ENCODE measurements at regions not wholly inside any gene's neighbourhood (a gene's known extent, or its start where the extent isn't known, plus 50 kb on each side); places are given as distances from the start of the nearest gene placed in this dataset.

DNA sequence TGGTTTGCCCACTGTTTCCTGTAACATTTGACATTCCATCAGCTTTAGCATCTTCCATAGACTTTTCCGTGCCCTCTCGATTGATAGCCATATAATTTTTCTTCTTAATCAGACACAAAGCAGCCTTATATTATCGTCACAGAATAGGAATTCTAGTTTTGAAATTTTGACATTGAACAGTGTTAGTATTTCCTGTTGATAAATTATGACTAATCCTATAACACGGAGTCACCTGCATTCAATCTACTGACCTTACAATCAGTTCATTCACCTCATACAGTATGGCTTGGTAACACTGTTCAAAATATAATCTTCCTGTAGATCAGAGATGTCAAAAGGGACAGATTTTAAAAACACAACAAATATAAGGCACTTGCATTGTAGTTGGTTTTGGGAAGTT lies 423.7 kb downstream of the C3orf38 start:
- DNase-seq (ENCODE audit: low spot score), result no peak

DNA sequence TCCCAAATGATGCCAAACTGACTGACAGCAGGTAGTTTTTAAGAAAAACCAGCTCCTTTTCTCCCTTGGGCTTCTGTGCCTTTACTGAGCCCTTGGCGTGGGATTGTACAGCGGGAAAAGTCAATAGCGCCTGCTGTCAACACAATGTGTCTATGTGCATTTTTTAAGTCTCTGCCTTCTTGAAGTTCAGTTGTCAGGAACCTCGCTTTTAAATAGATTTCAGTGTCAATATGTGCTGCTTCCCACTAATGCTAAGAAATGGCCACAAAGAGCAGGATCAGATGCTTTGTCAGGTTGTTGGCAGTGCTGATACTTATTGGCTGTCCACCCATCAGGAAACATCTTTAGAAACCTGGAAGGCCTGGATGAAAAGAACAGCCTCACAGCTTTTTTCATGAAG lies 424.4 kb downstream of the C3orf38 start:
- no peak for DNase-seq (ENCODE audit: low spot score)

DNA sequence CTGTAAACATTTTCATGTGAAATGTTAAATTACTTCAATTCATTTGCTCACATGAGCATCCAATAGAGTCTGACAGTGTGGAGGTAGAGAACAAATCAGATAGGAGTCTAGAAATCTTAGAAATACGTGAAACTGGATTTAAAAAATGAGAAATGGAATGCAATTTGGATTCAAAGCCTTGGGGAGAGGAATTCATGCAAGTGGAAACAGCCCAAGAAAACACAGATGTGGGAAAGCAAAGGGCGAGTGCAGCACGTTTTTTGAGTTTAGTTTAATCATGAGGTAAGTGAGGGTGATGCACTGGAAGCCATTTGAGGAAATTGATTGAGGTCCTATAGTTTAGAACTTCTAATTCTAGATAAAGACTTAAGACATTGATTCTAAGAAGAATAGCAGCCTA lies 434.7 kb downstream of the C3orf38 start:
- no peak for DNase-seq (ENCODE audit: low spot score)

DNA sequence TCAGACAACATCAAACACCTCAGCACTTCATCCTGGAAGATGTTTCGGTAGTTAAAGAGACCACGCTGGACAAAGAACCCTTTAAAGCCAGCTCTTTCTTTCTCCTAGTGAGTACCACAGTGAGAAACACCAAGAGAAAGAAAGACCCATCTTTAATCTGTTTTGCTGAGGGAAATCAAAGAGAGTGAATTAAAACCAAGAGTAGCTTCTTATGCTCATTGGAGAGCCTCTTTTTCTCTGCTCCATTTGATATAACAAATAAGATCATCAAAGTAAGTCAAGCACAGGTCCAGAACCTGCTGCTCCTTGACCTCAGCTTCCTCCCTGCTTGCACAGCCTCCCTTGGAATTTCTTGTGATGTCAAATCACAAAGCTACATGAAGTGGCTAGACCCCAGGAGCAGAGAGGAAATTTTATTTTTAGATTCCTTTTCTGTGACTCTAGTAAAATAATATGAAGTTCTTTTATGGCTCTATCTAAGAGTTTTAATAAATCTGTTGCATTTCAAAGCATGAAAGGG lies 436.4 kb downstream of the C3orf38 start:
- DNase-seq (ENCODE audit: low spot score), result no peak

DNA sequence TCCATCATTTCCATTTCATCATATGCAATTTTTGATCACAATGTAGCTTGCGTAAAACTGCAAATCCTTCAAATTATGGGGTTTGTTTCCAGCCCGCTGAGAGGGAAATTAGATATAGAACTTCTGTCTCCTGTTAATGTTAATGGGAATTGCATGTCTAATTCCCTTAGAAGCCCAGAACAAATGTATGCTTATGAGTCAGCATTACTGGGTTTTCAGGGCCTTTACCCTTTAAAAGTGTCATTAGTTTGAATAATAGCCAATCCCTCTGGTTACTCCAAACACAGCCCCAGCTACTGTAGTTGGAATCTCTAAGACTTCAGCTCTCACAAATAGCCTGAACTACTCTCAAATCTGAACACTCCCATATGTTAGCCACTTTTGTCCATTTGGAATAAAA lies 439.4 kb downstream of the C3orf38 start:
- DNase-seq (ENCODE audit: low spot score), result no peak

DNA sequence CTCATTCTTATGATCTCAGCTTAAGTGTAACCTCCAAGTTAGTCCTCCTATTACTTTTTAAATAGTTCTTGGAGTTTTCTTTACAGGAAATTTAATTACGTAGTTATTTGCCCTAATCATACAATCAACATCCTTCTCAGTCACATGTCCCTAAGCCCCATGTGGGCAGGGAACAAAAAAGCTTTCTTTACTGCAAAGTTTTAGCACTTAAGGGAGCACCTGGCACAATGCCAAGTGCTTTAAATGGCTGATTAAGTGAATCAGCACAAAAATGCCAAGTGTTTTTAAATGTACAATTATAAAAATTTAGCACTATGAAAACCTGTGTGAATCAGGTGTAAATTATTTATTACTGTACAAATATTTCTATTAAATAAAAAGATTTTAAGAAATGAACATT lies 445.3 kb downstream of the C3orf38 start:
- no peak for DNase-seq (ENCODE audit: low spot score)

DNA sequence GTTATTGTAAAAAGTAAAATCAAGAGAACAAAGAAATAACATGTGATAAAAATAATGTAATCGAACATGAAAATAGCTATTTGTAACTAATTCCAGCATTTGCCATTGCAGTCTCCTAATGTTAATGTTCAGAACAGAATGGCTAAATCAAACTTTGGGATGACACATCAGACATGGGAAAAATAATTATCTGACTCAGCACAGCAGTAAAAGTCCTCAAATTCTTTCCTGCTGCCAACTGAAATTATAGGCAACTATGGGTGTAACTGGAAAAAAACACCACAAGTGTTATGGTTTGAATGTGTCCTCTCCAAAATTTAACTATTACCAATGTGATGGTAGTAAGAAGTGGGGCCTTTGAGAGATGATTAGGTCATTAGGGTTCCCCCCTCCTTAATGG lies 446.7 kb downstream of the C3orf38 start:
- no peak for DNase-seq (ENCODE audit: low spot score)

DNA sequence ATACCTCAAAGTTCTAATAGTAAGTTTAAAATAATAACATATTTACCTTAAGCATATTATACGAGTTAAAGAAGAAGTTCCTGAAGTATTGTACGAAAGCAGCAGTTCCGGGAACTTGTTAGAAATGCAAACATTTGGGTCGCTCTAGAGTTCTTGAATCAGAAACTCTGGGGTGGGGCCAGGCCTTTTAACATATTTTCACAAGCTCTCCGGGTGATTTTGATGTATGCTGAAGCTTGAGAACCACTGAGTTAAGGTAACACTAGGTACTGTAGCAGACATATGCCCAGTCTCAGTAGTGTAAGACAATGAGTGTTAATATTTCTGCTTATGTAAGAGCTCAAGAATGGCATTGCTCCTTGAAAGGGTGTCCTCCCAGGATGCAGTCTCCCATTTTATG lies 461.1 kb downstream of the C3orf38 start:
- no peak for DNase-seq (ENCODE audit: low spot score)

DNA sequence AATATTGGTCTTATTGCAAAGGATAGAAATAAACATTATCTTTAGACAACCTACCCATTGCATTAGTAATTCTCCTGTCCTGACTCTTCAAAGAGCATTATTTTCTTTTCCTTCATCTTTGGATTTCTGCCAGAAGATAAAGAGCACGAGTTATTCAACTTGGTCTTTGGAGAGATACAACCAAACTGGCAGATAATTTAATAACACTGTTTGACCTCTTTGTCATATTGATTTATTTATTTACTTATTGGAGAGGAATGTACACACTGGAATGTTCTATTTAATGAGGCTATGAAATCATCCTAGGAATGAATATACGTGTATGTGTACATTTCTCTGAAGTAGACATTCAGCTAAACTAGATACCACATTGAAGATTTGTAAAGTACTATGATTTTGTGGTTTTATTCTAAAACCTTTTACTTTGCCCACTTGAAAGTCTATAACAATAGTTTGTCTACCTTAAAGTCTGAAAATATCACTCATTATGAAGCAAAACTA lies 462.1 kb downstream of the C3orf38 start:
- DNase-seq (ENCODE audit: low spot score), result no peak

DNA sequence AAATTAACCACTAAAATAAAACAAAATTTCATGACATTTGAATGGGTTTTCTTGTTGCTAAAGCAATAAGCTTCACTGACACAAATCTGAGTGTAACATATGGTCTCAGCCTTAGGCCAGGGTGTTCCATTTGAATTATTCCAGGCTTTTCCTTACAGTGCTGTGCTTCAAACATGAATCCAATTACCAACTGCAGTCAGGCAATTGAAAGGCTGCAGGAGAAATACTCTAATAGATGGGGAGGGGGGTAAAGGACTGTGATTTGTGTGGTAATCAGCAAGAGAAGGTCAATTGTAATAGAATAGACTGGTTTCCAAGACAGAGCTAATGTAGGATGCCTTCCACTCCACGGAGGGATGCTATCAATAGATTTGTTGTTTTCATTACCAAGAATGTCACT lies 466.7 kb downstream of the C3orf38 start:
- no peak for DNase-seq (ENCODE audit: low spot score)

DNA sequence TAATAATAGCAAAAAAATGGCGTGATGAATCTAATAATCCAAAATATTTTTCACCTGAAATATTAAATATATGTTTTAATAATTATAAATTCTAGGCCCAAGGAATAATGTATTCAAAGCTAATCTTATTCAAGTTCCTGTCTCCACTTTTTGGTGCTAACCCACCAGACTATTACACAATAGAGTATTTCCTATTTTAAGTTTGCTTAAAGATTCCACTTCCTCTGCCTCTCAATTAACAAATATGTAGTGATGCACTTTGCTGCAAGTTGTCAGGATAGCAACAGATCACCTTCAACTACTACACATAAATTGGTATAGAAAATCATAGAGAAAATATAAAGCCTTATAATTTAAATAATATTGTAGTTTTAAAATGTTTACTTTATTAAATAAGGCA lies 467.5 kb downstream of the C3orf38 start:
- no peak for DNase-seq (ENCODE audit: low spot score)

DNA sequence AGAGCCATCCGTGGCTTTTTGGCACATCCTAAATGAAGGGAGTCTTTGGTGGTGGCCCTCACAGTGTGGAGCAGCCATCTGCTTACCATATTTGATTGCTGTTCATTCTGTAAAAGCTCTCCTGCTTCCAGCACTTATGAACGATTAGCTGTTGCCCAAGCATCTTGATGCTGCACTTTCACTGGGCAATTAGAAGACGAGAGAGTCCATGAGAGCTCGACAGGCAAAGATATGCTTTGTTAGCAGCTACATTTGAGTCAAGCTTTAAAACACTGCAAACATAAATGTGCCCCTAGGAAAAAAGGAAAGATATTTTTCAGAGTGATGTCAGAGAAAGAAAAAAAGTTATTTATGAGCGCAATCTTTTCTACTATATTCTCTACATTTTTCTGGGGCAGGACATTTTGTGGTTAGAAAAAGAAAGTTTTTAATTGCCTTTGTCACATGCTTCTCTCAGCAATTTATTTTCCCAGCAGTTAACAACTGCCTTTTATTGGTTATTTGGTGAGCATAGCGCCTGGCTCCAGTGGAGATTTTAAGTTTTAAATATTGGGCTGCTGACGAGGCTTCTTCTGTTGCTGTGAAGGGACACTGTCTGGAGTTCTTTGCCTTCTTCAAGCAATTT lies 468.4 kb downstream of the C3orf38 start:
- DNase-seq (ENCODE audit: low spot score), result no peak

DNA sequence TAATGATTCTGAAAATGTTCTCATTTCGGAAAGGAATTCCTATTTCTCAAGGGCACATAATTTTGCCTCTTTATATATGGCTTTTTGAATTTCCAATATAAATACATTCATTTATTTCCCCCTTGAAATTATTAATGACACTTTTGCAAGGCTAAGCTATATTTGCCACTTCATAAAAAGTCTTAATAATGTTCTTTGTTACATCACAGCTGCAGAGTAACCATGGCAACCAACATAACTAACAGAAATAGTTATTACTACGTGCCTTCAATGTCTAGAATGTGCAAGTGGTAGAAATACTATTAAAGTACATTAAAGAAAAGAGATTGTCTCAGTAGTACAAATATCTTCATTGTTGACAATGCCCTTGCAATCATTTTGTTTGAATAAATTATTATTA lies 471.8 kb downstream of the C3orf38 start:
- no peak for DNase-seq (ENCODE audit: low spot score)

DNA sequence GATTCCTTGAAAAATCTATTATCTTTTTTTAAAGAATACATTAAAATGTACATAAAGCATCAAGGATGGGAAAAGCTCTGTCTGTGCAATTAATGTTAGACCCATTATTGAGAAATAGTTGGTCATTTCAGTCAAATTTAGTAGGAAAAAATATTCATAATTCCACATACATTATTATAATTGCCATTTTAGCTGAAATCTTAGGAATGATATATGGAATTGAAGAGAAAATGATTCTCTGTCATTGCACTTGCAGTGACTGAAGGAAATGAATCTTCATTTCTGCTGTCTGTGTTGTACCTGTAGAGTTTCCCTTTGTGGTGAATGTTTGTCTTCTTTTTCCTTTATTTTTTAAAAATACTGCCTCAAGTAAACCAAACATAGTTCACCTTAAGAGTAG lies 473.9 kb downstream of the C3orf38 start:
- DNase-seq (ENCODE audit: low spot score), result no peak

DNA sequence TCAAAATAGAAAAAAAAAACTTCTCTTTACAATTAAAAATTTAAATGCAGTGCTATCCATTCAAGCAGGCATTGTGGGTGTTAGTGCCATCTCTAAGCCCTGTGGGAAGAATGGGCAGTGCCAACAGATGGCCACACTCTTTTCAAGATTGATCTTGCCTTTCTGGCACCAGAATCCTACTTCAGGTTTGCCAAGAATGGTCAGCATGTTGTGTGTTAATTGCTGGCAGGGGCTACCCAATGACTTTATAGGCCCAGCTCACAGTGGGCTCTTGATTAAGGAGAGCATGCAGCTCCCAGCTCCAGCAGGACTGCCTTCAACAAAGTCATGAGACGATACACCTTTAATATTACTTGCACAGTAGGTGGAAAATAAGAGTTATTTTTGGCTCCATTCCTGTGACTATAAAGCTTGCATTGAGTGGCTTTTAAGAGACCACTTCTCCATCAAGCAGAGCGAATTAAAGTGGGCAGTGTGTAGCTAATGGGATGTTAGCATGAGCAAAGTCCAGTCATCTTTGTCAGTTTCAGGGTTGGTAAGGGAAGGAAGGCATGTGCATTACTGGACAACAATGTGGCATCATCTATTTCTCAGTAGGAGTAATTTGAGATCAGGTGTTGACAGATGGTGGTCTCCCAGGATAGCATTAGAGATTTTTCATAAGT lies 476.8 kb downstream of the C3orf38 start:
- peak; percentile 5 for DNase-seq (ENCODE audit: low spot score)

DNA sequence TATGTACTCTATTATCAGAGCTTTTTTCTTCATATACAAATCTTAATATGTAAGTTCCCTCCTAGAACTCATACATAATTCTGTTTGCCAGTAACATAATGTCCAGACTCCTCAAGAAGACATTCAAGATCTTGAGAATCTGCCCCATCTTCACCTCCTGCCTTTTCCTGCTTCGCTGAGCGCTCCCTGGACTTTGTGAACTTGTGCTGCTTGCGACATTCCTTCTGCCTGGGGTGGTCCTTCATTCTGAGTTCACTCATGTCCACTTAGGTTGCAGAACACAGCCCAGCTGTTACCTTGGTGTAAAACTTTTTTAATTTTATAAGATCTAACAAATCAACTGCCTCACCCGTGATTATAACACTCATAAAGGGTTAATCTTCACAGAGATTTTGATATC lies 478.5 kb upstream of the EPHA3 start:
- no peak for DNase-seq (ENCODE audit: low spot score)

DNA sequence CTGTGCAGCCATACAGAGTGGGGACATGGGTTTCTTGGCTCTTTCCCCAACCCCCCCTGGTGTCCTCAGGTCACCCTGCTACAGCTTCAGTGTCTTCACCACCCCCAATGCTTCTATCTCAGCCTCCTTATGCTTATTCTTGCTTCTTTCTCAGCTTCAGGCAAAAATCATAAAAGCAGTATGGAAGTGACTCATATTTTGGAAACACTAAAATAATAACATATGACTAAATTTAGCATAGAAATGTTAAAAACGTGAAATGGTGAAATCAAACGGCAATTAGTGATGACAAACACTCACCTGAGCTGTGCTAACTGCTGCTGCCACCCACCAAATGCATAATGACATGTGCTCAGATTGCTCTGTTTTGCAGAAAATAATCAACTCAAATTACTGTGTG lies 475.2 kb upstream of the EPHA3 start:
- DNase-seq (ENCODE audit: low spot score), result no peak

DNA sequence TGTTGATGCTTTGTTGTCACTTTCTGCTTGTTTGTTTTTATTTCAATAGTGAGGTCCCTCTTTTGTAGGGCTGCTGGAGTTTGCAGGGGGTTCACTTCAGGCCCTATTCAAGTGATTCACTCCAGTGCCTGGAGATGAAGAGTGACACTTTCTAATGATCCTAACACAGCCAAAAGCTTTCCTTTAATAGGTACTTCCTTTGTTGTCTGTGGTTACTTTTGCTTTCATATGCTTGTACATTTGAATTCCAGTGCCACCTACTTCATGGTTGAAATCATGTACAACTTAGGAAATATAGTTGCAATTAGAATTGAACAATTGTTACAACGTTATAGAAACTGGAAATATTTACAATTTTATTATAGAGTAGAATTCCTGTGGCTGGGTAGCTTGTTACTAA lies 466.8 kb upstream of the EPHA3 start:
- no peak for DNase-seq (ENCODE audit: low spot score)

DNA sequence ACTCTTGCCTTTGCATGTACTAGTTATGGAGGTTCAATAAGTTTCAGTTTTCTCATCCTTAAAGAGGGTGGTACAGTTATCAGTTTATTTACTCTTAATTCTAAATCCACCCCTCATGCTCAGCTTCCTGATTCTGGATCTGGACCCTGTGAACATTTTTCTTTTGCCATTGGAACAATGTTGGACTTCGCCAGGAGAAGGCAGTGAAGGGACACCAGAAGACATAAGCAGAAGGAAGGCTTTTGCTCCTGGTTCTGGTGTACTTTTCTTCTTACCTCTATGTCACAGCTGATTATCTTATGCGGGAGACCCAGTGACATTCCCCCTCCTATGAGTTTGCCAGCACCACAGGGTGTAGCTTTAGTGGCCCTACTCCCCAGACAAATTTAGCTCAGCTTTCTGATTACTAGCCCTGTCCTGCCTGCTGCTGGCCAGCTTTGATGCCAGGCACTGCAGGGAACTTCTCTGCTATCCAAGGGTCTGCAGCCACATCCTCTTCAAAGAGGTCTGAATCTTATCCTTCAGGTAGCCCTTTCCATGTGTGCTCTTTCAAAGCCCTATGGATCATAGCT lies 466.3 kb upstream of the EPHA3 start:
- DNase-seq (ENCODE audit: low spot score), result no peak

DNA sequence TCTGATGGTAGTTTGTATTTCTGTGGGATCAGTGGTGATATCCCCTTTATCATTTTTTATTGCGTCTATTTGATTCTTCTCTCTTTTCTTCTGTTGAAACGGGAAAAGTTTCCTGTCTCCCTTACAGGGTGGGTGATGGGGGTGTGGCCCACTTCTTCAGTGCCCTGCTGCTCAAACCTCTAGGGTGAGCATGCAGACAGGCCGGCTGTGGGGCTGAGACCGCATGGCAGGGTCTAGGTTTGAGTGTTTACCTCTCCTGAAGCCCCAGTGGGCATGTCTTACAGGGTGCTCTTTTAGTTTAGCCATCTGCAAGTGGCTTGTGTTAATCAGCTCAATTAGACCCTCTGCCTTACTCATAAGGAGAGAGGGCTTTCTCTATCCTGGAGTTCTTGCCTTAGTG lies 450.0 kb upstream of the EPHA3 start:
- DNase-seq (ENCODE audit: low spot score), result no peak

DNA sequence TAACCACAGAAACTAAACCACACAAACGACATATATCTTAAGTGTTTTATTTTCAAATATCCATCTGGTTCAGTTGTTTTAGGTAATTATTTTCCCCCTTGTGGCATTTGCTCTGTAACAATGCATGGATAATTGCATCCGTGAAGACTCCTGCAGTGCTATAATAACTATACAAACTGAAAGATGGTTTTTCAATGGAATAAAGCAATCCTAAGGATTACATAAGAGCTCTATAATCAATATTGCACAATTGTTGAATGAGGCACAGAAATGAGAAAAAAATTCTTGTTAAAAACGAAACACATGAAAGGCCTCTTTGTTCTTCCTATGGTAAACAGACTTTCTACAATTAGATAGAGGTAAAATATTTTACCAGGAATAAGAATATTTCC lies 446.0 kb upstream of the EPHA3 start:
- no peak for DNase-seq (ENCODE audit: low spot score)

DNA sequence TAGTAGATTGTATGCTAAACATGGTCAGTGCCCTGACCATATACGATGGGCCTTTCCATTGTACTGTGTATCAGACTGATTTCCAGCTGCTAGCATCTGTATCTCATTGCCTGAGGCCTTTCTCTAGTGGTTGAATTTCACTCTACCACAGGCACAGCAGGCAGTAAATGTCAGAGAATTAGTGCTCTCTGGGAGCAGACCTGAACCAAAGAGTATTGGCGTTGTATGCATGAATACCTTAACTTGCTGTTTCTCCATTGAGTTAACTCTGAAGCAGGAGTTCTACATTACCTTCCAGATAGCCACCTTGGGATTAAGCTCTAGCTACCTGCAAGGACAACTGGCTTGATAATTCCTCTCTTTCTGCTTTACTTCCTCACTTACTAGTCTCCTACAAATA lies 439.2 kb upstream of the EPHA3 start:
- DNase-seq (ENCODE audit: low spot score), result no peak

DNA sequence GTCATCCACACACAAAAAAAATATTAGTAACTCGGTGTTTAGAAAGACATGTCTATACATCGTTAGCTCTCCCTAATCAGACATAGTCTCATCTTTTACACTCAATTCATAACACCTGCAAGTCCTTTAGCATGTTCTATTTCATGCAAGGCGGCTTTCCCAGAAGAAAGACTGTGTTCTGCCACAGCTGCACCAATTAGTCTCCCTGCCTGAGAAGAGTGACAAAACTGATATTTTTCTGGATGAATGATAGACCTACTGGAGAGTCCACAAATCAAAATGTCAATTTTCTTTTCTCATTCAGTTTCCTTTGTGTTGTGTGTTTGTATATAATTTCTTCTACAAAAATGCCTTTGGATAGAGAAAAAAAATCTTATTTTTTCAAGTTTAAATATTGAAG lies 435.8 kb upstream of the EPHA3 start:
- DNase-seq (ENCODE audit: low spot score), result no peak

DNA sequence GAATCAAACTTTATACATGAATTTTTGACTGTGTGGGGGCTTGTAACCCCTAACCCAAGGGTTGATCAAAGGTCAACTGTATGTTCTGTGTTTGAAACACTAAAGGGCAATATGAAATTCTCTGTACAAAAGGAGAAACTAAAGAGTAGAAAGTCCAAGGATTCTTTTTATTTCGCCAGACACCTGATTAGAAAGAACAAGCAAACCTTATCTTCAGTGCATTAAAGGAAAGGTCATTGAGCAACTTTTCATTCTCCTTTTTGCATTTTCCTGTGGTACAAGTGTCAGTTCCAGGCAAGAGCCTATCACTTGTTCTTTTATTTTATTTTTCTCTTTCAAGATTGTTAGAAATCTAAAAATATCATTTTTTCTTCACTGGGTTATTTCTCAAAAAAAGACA lies 430.1 kb upstream of the EPHA3 start:
- no peak for DNase-seq (ENCODE audit: low spot score)

Data from D341Med (cell line).